GM21737 (cell line): ENCODE measurements at regions not wholly inside any gene's neighbourhood (a gene's known extent, or its start where the extent isn't known, plus 50 kb on each side); places are given as distances from the start of the nearest gene placed in this dataset.
"Not testable (repeated sequence)": the region's sequence is repeated elsewhere in the genome, so short reads cannot be mapped to it uniquely, and the experiment has no call there.

Experiments used
- ATAC-seq: cut with Tn5 transposase; IDR thresholded peaks from one replicate; pipeline ENCODE4 v1.9.1; 2021; ENCODE audit warnings: mild to moderate bottlenecking, moderate library complexity; ENCODE audit not compliant: unreplicated experiment

DNA sequence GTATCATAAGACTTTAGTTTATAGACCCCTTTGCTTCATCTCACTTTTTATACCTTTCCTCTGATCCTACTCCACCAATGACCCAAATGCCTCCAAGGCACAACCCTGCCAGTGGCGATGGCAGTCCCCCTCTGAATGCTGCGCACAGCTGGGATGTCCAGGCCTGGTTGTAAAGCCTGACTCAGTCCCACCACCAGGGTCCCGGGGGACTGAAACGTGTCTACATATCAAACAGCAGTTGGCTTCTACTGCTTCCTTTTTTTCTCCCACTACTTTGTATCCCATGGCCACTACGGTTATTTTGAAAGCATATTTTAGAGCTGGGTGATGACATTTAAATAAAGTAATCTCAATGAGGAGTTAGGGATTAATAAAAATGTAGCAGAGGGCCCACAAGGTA is 329.8 kb upstream of the PSMD7 start:
- ATAC-seq: no peak

DNA sequence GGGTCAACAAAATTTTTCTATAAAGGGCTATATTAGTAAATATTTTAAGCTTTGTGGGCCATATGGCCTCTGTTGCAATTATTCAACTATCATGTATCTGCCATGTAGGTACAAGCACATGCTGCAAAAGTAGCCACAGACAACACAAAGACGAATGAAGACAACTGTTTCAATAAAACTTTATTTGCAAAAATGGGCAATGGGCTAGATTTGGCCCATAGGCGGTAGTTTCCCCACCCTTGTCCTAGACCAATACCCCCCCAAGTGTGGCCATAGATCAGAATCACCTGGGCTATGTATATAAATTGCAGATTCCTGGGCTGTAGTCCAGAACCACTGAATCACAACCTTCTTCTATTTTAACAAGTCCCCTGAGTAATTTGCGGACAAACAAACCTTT is 331.0 kb upstream of the PSMD7 start:
- no peak for ATAC-seq

DNA sequence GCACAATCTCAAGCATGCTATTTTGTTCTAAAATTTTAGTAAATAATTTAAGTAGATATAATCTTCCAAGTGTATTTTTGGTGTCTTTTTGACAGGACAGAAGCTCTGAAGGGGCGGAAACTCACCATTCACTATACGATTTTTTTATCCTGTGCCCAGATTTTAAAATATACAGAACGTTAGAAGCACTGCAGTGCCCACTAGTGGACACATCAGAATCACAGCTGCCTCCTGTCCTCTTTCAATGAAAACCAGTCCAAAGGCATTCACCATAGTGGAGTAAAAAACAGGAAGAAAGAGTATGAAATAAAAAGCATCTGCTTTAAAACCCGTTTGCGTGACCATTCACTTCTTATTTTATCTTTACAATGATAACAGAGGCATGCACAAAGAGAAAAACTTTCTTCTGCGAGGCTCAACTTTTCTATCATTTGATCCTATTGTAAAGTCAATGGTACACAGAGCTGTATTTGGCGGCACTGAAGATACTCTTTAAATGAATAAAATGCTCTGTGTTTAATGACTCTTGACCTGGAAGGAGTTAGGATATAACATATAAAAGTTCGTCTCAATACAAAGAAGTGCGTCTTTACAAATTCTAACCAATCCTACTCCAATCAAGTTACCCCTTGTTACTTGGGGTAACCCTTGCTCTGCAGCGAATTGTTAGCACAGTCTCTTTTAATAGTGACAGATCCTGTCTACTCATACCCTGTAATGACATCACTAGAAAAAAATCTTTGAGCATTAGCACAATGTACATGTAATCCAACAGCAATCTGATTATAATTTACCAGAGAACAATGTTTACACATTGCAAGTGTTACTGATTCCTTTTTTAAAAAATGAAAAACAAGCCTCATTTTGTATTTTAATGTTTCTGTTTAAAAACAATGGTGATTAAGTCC is 339.8 kb upstream of the PSMD7 start:
- ATAC-seq: no peak

DNA sequence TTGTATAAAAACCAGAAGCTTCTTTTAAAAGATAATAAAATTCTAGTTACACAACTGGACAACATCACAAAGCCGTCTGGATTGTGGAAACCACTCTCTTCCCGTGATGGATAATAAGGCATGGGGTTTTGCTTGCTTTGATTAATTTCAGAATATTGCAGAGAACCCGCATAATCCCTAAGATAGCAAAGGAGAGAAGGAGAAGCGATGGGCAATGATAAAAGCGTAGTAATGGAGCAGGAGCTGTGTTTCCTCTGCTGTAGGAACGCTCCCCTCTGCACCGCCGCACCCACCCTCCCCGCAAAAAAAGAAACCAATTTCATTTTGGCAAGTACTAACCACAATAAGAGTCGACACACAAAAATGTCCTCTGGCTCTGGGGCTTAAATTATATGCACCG is 340.9 kb upstream of the PSMD7 start:
- ATAC-seq: no peak

DNA sequence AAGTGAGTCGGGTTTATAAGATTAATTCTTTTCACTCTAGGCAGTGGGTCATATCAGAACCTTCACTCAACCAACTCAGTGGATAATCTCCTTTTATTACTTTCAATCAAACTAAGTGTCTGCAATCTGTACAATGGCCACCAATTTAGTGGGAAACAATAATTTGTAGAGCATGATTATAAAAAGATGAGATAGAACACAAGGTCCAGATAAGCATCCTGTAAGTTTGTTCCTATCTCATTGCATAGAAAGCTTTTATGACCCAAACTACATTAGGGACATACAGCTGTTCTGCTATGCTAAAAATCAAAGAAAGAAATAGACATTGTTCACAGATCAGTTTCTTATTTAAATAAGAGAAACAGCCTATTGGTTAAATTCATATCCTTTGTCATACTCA is 341.4 kb upstream of the PSMD7 start:
- ATAC-seq: no peak

DNA sequence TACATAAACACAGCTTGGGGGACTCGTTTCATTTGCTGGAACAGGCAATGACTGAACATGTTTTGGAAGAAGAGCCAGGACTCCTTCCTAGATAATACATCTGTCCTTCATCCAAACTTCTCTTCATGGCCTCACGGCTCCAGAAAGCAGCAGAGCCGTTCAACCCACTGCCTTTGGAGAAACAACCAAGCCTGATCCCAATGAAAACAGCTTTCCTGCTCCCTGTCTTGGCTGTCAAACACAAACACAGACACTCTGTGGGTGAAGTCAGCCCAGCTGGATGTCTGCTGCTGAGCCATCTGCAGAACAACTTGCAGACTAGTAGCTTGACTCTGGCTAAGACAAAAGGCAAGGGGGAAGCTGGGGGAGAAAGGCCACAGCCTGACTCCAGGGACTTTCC is 345.1 kb upstream of the PSMD7 start:
- ATAC-seq: no peak

DNA sequence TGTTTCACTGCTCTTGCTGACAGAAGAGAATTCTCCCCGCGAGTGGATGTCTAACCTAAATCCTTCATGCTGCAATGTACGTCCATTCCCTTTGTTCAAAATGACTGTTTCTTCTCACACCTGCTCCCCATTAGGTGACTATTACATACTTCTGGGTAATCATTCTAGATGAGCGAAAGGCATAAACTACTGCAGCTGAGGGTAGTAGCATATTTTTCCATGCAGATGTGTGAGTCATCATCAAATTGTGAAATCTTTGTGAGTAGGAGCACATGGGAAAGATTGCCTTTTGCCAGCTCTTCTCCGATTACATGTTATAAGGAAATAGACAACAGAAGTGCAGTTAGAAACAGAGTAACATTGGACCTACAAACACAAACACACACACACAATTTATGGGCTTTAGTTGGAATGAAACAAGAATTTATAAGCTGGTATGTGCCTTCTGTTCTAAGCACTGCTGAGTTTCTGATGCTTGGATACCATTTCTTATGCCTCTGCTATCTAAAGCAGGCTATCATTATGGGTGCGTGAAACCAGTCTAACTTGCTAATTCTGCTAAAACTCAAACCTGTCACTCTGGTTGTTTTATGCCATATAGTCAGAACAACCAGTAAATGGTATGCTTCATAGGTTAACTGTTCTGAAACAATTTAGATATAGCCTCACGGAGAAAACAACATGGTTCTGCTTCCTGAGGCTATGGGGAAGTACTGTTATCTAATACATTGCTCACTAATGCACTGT is 346.9 kb upstream of the PSMD7 start:
- no peak for ATAC-seq

DNA sequence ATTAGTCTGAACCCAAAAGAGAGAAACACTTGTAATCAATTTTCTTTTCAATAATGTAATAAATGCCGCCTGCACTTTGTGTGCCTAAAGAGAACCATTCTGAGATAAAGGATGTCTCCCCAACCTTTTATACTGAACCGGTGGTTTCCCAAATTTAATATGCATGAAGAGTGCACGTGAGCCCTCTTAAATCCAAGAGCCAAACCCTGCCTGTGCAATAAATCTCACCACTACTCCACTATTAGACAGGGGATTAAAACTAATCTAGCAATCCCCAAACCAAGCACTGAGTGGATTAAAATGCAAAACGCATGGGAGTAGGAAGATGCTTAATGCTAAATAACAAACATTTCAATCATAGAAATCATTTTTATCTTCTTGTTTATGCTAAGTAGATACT is 351.0 kb upstream of the PSMD7 start:
- ATAC-seq: no peak

DNA sequence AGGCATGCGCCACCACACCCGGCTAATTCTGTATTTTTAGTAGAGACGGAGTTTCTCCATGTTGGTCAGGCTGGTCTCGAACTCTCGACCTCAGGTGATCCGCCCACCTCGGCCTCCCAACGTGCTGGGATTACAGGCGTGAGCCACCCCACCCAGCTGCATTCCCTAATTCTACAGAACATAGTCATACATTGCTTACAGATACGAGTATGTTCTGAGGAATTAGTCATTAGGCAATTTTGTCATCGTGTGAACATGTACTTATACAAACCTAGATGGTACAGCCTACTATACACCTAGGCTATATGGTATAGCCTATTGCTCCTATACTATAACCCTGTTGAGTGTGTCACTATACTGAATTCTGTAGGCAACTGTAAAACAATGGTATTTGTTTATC is 353.4 kb upstream of the PSMD7 start:
- ATAC-seq: not testable (repeated sequence)

DNA sequence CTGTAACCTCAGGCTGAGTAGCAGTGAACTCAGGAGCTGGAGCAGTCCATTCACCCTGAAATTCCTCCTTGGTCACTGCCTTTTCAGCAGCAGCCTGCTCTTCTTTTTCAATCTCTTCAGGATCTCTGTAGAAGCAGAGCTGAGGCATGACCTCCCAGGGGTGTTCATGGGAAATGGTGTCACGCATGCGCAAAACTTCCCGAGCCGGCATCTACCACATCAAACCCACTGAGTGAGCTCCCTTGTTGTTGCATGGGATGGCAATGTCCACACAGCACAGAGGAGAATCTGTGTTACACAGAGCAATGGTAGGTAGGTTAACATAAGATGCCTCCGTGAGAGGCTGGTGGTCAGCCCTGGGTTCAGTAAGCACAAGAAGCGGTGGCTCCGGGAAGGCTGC is 355.8 kb upstream of the PSMD7 start:
- ATAC-seq: not testable (repeated sequence)

DNA sequence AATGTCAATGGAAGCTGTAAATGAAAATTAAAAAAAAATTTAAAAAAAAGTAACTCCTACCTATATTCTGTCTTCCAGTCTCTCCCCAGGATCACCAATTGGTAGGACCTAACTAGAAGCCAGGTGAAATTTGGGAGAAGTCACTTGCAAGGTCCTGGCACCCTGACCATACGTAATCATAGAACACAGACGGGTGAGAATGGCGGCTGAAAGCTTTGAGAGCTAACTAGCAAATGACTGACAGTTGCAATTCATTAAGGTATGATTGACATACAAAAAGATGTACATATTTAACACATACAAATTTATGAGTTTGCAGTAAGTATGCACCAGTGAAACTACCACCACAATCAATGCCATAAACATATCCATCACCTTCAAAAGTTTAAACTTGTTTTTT is 372.7 kb upstream of the PSMD7 start:
- no peak for ATAC-seq

DNA sequence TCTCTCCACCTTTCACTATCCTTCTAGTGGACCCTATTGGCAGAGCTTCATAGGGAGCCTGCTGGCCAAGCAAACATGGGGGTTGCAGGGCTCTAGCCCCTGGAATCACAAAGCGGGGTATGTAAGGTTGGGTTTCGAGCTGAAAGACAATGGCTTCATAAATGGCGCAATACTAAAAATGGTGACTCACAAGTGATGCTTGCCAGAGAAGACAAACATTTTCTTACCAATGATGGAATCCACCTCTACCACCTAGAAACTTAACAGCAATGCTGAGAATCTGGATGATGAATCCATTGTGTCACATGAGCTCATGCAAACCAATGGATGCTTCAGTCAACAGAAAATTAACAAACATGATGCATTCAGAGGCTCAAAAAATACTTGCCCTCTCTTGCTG is 375.3 kb upstream of the PSMD7 start:
- ATAC-seq: no peak

DNA sequence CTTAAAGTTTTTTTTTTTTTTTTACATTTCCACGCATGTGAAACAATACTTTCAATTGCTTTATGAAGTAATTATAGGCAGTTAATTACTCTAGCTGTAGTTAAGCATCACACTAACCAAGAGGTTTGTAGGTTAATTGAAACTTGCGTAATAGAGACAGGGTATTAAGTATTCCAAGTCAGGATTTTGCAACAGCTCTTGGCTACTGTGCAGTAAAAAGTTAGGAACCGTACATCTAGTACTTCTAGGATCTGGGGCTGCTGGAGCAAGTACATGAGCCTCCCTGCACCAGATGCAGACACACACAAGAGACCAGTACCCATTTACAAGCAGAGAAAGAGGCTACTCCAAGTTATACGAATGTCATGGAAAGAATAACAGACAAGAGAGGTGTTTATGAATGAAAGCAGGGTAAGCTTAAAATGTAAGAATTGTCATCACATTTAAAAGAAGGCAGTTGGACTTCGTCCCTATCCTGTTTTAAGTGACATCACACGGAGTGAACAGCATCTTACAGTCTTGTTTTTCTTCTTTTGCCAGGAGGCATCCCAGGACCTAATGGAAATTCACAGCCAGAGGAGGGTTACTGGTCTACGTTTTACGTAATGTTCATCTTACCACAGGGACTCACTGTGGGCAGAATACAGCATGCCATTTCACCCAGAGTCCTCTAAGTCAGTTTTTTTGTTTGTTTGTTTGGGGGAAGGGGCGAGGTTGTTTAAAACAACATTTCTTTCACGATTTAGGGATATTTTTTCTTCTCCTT is 379.6 kb upstream of the PSMD7 start:
- no peak for ATAC-seq

DNA sequence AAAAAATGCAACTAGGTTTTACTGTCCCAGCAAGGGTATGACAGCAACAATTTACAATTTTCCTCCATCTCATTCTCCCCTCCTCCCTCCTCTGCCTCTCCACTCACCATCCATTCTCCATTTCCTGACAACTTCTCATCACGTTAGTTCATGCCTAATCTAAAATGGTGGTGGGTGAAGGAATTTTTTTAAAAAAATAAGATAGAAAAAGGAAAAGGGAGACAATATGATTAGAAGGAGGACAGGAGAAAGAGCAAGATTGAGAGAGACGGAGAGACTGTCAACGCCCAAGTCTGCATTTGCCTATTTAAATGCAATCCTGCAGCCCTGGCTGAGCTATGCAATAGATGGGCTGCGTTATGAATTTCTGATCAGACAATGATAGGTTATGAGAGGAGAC is 380.7 kb upstream of the PSMD7 start:
- no peak for ATAC-seq

DNA sequence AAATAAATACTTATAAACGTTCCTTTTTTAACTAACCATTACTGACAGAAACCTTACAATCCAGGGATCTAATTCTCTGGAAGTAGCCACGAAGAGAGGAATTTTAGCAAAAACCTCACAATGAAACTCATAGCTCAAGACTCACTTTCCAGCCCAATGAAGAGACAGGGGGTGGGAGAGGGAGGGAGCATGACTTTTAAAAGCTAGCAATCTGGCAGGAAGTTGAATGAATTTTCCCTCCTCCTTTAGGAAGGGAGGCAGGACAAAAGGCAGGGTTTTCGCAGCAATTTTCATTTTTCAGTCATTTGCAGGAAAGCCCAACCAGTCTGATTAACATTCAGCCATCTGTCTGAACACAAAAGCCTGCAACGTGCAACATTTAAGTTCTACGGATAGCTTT is 381.5 kb upstream of the PSMD7 start:
- no peak for ATAC-seq

DNA sequence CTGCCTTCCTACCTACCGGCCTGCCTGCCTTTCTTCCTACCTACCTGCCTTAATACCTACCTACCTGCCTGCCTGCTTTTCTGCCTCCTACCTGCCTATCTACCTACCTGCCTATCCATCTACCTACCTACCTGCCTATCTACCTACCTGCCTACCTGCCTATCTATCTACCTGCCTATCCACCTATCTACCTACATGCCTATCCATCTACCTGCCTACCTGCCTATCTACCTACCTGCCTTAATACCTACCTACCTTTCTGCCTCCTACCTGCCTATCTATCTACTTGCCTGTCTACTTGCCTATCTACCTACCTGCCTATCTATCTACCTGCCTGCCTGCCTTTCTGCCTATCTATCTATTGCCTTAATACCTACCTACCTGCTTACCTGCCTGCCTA is 383.8 kb upstream of the PSMD7 start:
- ATAC-seq: no peak

DNA sequence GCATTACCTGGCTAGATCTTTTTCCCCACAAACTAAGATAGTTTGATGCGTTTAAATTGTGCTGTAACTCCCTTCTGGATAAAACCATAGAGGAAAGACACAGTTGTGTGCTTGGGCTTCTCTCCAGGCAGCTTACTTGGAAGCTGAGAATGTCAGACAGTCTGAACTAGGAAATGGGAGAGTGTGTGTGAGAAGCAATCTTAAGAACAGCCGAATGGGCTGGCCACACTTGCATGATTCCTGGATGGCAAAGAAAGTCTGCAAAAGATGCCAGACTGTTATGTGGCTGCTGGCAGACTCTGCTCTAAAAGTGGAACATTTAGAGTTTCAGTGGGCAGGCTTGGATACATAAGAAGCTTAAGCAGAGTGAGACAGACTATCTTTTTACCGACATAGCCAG is 384.3 kb upstream of the PSMD7 start:
- ATAC-seq: no peak

DNA sequence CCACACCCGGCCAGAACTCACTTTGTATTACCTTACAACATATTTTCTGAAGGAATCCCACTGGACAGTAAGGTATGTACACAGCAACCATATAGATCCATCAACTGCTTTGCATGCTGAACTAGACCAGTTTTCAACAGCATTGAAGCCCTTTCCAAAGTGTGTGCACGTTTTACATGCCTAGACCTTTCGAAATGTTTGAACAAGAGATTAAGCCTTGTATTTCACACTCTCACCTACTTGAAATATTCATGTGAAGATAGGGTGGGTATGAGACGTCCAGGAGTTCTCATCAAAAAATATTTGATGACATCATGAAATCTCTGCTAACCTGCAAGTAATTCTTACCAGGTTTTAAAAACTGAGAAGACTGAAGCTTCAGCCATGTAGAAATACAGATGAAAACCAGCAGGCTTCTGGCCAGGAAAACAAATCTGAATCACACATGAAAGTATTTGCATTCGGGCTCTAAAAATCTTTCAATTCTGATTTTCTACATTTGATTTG is 387.0 kb upstream of the PSMD7 start:
- no peak for ATAC-seq

DNA sequence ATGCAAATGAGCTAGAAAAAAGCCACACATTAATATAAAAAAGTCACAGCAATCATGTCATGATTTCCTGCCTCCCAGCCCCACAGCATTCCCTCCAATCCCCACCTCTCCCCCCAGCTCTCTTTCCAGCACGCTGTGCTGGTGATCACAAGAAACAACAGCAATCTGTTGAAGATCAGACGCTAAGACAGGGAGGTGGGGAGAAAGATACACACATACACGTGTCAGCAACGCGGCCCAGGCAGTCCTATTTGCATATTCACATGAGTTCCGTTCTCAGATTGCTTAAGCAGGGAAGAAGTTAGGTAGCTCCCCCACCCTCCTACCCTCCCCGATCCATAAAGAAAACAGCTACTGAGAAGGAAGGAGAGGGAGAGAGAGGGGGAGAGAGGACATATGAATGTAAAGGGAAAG is 405.5 kb upstream of the PSMD7 start:
- ATAC-seq: no peak

DNA sequence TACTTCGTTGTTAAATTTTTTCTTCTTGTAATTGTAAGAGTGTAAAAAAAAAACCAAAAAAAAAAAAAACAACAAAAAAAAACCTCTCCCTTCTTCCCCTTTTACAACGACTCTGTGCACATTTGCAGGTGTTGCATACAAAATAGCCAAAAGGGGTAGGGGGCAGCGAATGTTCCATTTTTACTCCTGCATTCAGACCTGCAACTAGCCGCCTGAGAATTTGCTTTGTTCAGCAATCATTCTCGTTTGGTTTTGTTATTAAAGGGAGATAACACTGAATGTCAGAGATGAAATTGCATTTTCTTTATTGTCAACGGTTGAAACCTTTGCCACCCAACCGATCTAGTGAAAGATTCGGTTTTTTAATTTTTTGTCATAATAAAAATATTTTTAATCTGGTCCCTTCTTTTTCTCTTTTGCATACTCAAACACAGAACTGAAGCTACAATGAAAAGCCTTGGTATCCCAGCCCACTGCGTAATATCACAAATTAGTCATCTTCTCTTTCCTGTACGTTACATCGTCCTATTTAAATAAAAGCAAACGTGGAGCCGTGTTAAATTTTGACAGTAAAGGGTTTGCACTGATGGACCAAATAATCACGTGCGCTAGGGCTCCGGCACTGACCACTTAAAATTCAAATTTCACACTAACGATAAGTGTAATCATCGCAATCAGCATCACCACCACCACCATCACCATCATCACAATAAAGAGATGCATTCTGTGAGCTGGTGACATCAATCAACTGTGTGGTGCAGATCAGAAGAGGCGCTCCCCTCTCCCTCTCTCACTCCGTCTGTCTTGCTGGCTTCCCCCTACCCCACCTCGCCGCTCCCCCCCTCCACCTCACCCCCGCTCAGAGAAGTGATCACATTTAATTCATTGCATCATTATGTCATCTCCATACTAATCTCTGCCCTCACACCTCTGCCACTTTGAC is 406.2 kb upstream of the PSMD7 start:
- ATAC-seq: no peak
